ENCODE measurements at regions not wholly inside any gene's neighbourhood (a gene's known extent, or its start where the extent isn't known, plus 50 kb on each side); places are given as distances from the start of the nearest gene placed in this dataset.
A peak's percentile ranks its signal among the peaks of the same experiment; 100 is the strongest.

GRCh38 chr13:67736646-67737420, 506.7 kb upstream of the PCDH9 start:
- Histone ChIP-seq H3K27ac (no peak overlapping the region), H3K27me3 (no peaks in the 10 kb centered on the region), H3K4me3 (no peak overlapping the region), H3K36me3 (no peaks in the 10 kb centered on the region), H3K9me3 (no peaks in the 10 kb centered on the region), H3K4me1 (no peaks in the 10 kb centered on the region)
- no peak for ATAC-seq
- TF ChIP-seq, protein P1, sequence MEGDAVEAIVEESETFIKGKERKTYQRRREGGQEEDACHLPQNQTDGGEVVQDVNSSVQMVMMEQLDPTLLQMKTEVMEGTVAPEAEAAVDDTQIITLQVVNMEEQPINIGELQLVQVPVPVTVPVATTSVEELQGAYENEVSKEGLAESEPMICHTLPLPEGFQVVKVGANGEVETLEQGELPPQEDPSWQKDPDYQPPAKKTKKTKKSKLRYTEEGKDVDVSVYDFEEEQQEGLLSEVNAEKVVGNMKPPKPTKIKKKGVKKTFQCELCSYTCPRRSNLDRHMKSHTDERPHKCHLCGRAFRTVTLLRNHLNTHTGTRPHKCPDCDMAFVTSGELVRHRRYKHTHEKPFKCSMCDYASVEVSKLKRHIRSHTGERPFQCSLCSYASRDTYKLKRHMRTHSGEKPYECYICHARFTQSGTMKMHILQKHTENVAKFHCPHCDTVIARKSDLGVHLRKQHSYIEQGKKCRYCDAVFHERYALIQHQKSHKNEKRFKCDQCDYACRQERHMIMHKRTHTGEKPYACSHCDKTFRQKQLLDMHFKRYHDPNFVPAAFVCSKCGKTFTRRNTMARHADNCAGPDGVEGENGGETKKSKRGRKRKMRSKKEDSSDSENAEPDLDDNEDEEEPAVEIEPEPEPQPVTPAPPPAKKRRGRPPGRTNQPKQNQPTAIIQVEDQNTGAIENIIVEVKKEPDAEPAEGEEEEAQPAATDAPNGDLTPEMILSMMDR (IDR thresholded peaks at IDR 0.05) = peak in 1 of 12 donors; percentile 11
- no peak for TF ChIP-seq POLR2A (IDR thresholded peaks at IDR 0.05)
- intact Hi-C loops (cut with DNase I) = no loop called here
- no peak for DNase-seq
- WGBS, 4 donors = 49 to 52% (median 51%) methylated on average over 4 of the region's 4 CpGs

DNA sequence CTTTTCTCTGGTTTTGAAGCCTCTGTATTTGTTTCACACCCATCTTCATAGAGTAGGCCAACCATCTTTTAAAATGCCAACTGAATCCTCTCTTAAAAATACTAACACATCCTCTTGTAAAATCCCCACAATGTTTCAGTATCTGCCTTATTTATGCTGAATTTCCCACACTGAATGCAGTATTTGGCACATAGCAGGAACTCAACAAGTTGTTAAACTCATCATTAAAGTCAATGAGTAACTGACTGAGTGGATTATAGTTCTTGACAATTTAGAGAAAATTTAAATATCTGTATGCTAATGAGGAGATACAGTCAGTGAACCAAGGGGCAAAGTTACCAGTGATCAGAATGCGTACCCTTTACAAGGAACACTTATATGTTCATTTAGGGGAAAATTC, 505.5 kb upstream of the PCDH9 start:
- 87 to 96% (median 95%) methylated on average over 1 of the region's 1 CpG for WGBS, 4 donors

GRCh38 chr13:67726979-67727378, 496.8 kb upstream of the PCDH9 start:
- H3K4me1 ChIP-seq = no peaks in the 10 kb centered on the region
- H3K27me3 ChIP-seq = no peaks in the 10 kb centered on the region
- H3K9me3 ChIP-seq = peaks cover 0 to 42% (median 23%) of the 10 kb centered on the region in 12 donors
- DNase-seq (no peak), ATAC-seq (no peak)
- TF ChIP-seq, protein P1 (IDR thresholded peaks at IDR 0.05) = no peak
- no peak for TF ChIP-seq POLR2A (IDR thresholded peaks at IDR 0.05)
- no peak overlapping the region for H3K27ac ChIP-seq
- H3K36me3 ChIP-seq = no peaks in the 10 kb centered on the region
- H3K4me3 ChIP-seq = no peak overlapping the region
- intact Hi-C loops (cut with DNase I) = no loop called here
- WGBS, 4 donors = 46 to 68% (median 66%) methylated on average over 3 of the region's 3 CpGs

More for the DNA sequence above, 505.5 kb upstream of the PCDH9 start:
- Histone ChIP-seq H3K4me1 (no peaks in the 10 kb centered on the region), H3K9me3 (no peaks in the 10 kb centered on the region), H3K36me3 (no peaks in the 10 kb centered on the region), H3K27ac (no peak overlapping the region), H3K4me3 (no peak overlapping the region), H3K27me3 (no peaks in the 10 kb centered on the region)
- intact Hi-C loops (cut with DNase I) = no loop called here
- DNase-seq (no peak), ATAC-seq (no peak)
- no peak for TF ChIP-seq POLR2A (IDR thresholded peaks at IDR 0.05)
- TF ChIP-seq, protein P1 (IDR thresholded peaks at IDR 0.05) = no peak

DNA sequence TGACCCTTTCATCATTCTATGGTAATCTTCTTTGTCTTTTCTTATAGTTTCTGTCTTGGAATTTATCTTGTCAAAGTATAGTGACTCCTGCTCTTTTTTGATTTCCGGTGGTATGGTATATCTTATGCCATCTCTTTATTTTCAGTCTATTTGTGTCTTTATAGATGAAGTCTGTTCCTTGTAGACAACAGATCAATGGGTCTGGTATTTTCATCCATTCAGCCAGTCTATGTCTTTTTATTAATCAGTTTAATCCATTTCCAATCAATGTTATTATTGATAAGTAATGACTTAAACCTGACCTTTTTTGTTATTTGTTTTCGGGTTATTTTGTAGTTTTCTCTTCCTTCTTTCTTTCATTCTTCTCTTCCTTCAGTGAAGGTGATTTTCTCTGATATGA, 495.9 kb upstream of the PCDH9 start:
- H3K9me3 ChIP-seq = peaks cover 0 to 42% (median 23%) of the 10 kb centered on the region in 12 donors
- WGBS, 4 donors = 58 to 88% (median 83%) methylated on average over 2 of the region's 2 CpGs
- H3K4me3 ChIP-seq = no peak overlapping the region
- no peaks in the 10 kb centered on the region for H3K36me3 ChIP-seq
- H3K27me3 ChIP-seq = no peaks in the 10 kb centered on the region
- no peak overlapping the region for H3K27ac ChIP-seq
- H3K4me1 ChIP-seq = no peaks in the 10 kb centered on the region
- TF ChIP-seq, protein P1 (IDR thresholded peaks at IDR 0.05) = no peak
- no peak for TF ChIP-seq POLR2A (IDR thresholded peaks at IDR 0.05)
- intact Hi-C loops (cut with DNase I) = no loop called here
- ATAC-seq (no peak), DNase-seq (no peak)

Measured in heart left ventricle (tissue), 16 donors.